H1 (cell line): ENCODE measurements at regions not wholly inside any gene's neighbourhood (a gene's known extent, or its start where the extent isn't known, plus 50 kb on each side); places are given as distances from the start of the nearest gene placed in this dataset.

Source experiments
- CTCF ChIA-PET: fragments of 300-600 bp; sonication (Branson Sonifier 250); formaldehyde crosslinking; loops from one replicate; lab custom pipeline; 2021; ENCODE audit not compliant: partially characterized antibody; lab: Charles Lee
- POLR2A ChIA-PET: fragments of 300-600 bp; sonication (Branson Sonifier 250); formaldehyde crosslinking; loops from one replicate; lab custom pipeline; 2021; ENCODE audit warnings: inconsistent platforms; ENCODE audit not compliant: partially characterized antibody; lab: Charles Lee
- DNase-seq, 2 experiments: peaks; one replicate each; pipeline versions ENCODE4 v3.0.0 to v3.0.0-alpha.2; 2010 to 2022; ENCODE audit warnings: low spot score in 2 of 2, low read depth in 1 of 2, mixed read lengths in 1 of 2
- FAIRE-seq: peaks from 2 replicates; lab custom pipeline; 2011; peaks lifted over from hg19 to GRCh38; lab: Jason Lieb, UNC
- H2AFZ ChIP-seq: 2 replicates; pipeline ENCODE4 v1.8.1; 2012; ENCODE audit warnings: low read length, inconsistent platforms
- H2AK5ac ChIP-seq: 2 replicates; pipeline ENCODE4 v1.6.1; 2013; ENCODE audit warnings: low read depth, low read length
- H2BK120ac ChIP-seq: replicated peaks from 2 replicates; pipeline ENCODE3; 2013; ENCODE audit warnings: low read depth, low read length, inconsistent platforms
- H2BK12ac ChIP-seq: 2 replicates; pipeline ENCODE4 v1.6.1; 2013; ENCODE audit warnings: low read depth, low read length
- H2BK15ac ChIP-seq: 2 replicates; pipeline ENCODE4 v1.6.1; 2013; ENCODE audit warnings: low read length
- H2BK20ac ChIP-seq: 2 replicates; pipeline ENCODE4 v1.6.1; 2013; ENCODE audit warnings: low read length
- H2BK5ac ChIP-seq: 2 replicates; pipeline ENCODE4 v1.6.1; 2013; ENCODE audit warnings: low read depth, low read length
- H3K14ac ChIP-seq: 2 replicates; pipeline ENCODE4 v1.6.1; 2013; ENCODE audit warnings: inconsistent platforms; ENCODE audit not compliant: insufficient read length
- H3K18ac ChIP-seq: 2 replicates; pipeline ENCODE4 v1.6.1; 2013; ENCODE audit warnings: low read length; ENCODE audit errors: extremely low read depth
- H3K23ac ChIP-seq: 2 replicates; pipeline ENCODE4 v1.6.1; 2013; ENCODE audit warnings: inconsistent platforms; ENCODE audit not compliant: insufficient read length
- H3K23me2 ChIP-seq: 2 replicates; pipeline ENCODE4 v1.6.1; 2013; ENCODE audit warnings: low read depth, low read length
- H3K27ac ChIP-seq: 2 replicates; pipeline ENCODE4 v1.6.1; 2011; ENCODE audit warnings: low read depth, low read length, inconsistent platforms
- H3K27me3 ChIP-seq, 4 experiments: replicated peaks in 1 of 4; 1 replicate in 1 of 4; 2 replicates in 3 of 4; pipeline versions ENCODE4 v1.6.1 to v1.8.1; 2011 to 2013; ENCODE audit warnings: low read length in 3 of 4, mild to moderate bottlenecking in 3 of 4, inconsistent platforms in 2 of 4, mixed read lengths in 2 of 4, moderate library complexity in 1 of 4; ENCODE audit not compliant: control insufficient read depth in 3 of 4, insufficient read depth in 3 of 4; ENCODE audit errors: extremely low read depth in 1 of 4
- H3K36me3 ChIP-seq, 4 experiments: 2 replicates each; pipeline versions ENCODE4 v1.6.1 to v1.8.1; 2011 to 2013; ENCODE audit warnings: mild to moderate bottlenecking in 4 of 4, low read length in 3 of 4, moderate library complexity in 2 of 4, control low read depth in 1 of 4, inconsistent platforms in 1 of 4; ENCODE audit not compliant: insufficient read depth in 4 of 4, control insufficient read depth in 2 of 4
- H3K4ac ChIP-seq: replicated peaks from 2 replicates; pipeline ENCODE3; 2013; ENCODE audit warnings: low read length, low read depth, mixed read lengths, inconsistent platforms; ENCODE audit not compliant: insufficient read length
- H3K4me1 ChIP-seq, 4 experiments: replicated peaks in 1 of 4; 1 replicate in 1 of 4; 2 replicates in 3 of 4; pipeline versions ENCODE4 v1.6.1 to v1.8.1; 2011 to 2013; ENCODE audit warnings: low read length in 3 of 4, inconsistent platforms in 2 of 4, mixed read lengths in 1 of 4; ENCODE audit not compliant: insufficient read depth in 4 of 4, control insufficient read depth in 3 of 4
- H3K4me2 ChIP-seq, 2 experiments: 2 replicates each; pipeline versions ENCODE4 v1.6.1 to v1.8.1; 2011 to 2013; ENCODE audit warnings: low read depth in 2 of 2, low read length in 2 of 2, control low read depth in 1 of 2, inconsistent platforms in 1 of 2, mild to moderate bottlenecking in 1 of 2; ENCODE audit not compliant: insufficient read depth in 1 of 2
- H3K4me3 ChIP-seq, 4 experiments: fragments of 200-600, 300-600 bp in 1 of 4; sonication (generic), shearing (Covaris generic), sonication (Bioruptor Twin) in 1 of 4; 2 replicates each; pipeline versions ENCODE4 v1.5.1 to v1.8.1; 2011 to 2016; ENCODE audit warnings: low read length in 4 of 4, low read depth in 3 of 4, control low read depth in 2 of 4, inconsistent platforms in 2 of 4, mild to moderate bottlenecking in 2 of 4, mixed read lengths in 1 of 4, moderate library complexity in 1 of 4; ENCODE audit not compliant: insufficient read depth in 2 of 4; ENCODE audit errors: extremely low read depth in 1 of 4
- H3K56ac ChIP-seq: replicated peaks from 2 replicates; pipeline ENCODE3; 2013; ENCODE audit warnings: low read depth, mild to moderate bottlenecking, mixed read lengths, low read length, inconsistent platforms; ENCODE audit not compliant: insufficient read length
- H3K79me1 ChIP-seq: 2 replicates; pipeline ENCODE4 v1.6.1; 2013; ENCODE audit warnings: low read depth, low read length, control low read depth
- H3K79me2 ChIP-seq, 2 experiments: 2 replicates each; pipeline versions ENCODE4 v1.6.1 to v1.8.1; 2012 to 2013; ENCODE audit warnings: low read length in 2 of 2, mild to moderate bottlenecking in 2 of 2, inconsistent platforms in 1 of 2; ENCODE audit not compliant: insufficient read depth in 2 of 2, control insufficient read depth in 1 of 2
- H3K9ac ChIP-seq, 4 experiments: replicated peaks in 1 of 4; 1 replicate in 1 of 4; 2 replicates in 3 of 4; pipeline versions ENCODE4 v1.6.1 to v1.8.1; 2011 to 2013; ENCODE audit warnings: low read depth in 3 of 4, low read length in 3 of 4, control low read depth in 2 of 4, mild to moderate bottlenecking in 2 of 4, moderate library complexity in 2 of 4, inconsistent platforms in 1 of 4; ENCODE audit errors: extremely low read depth in 1 of 4
- H3K9me3 ChIP-seq, 2 experiments: 2 replicates each; pipeline versions ENCODE4 v1.6.1 to v1.8.1; 2012 to 2013; ENCODE audit warnings: mild to moderate bottlenecking in 2 of 2, moderate library complexity in 2 of 2, control low read depth in 1 of 2, inconsistent platforms in 1 of 2, low read depth in 1 of 2, low read length in 1 of 2, mixed read lengths in 1 of 2; ENCODE audit not compliant: insufficient read depth in 2 of 2
- H4K20me1 ChIP-seq, 2 experiments: replicated peaks in 1 of 2; 2 replicates each; pipeline versions ENCODE3 to v1.8.1; 2011 to 2013; ENCODE audit warnings: inconsistent platforms in 2 of 2, low read length in 2 of 2, mild to moderate bottlenecking in 1 of 2; ENCODE audit not compliant: insufficient read depth in 2 of 2, control insufficient read depth in 1 of 2
- H4K5ac ChIP-seq: 2 replicates; pipeline ENCODE4 v1.6.1; 2013; ENCODE audit warnings: low read length, low read depth, mixed read lengths, inconsistent platforms; ENCODE audit not compliant: insufficient read length
- H4K8ac ChIP-seq: 2 replicates; pipeline ENCODE4 v1.8.0; 2013; ENCODE audit warnings: mild to moderate bottlenecking, moderate library complexity, low read length, inconsistent platforms; ENCODE audit not compliant: insufficient read depth; ENCODE audit errors: extremely low read depth
- H4K91ac ChIP-seq: replicated peaks from 2 replicates; pipeline ENCODE3; 2013; ENCODE audit warnings: low read length, mixed read lengths, inconsistent platforms; ENCODE audit not compliant: insufficient read length
- CTBP2 ChIP-seq: IDR thresholded peaks from 2 replicates; pipeline ENCODE4 v1.7.0; 2011; ENCODE audit warnings: borderline replicate concordance, mild to moderate bottlenecking, moderate library complexity, mixed read lengths, low read length; ENCODE audit not compliant: insufficient read depth, insufficient read length
- JUND ChIP-seq: IDR thresholded peaks from 2 replicates; pipeline ENCODE4 v1.6.1; 2011; ENCODE audit warnings: mild to moderate bottlenecking, improper control_type of control experiment, low read length
- RAD21 ChIP-seq, 2 experiments: IDR thresholded peaks in 1 of 2; conservative IDR thresholded peaks in 1 of 2; 2 replicates each; pipeline ENCODE4 v1.6.1; 2011; ENCODE audit warnings: low read depth in 2 of 2, low read length in 2 of 2, improper control_type of control experiment in 1 of 2, inconsistent platforms in 1 of 2, mild to moderate bottlenecking in 1 of 2, moderate library complexity in 1 of 2
- WGBS, 2 experiments: shearing (Covaris generic) in 1 of 2; methylation state at CpG; one replicate each; pipeline versions ENCODE4 v1.1.6 to v1.1.7; 2013 to 2015; ENCODE audit warnings: low lambda C conversion rate in 2 of 2, mixed read lengths in 2 of 2, inconsistent platforms in 1 of 2, low coverage in 1 of 2, missing lambda C conversion rate in 1 of 2; ENCODE audit not compliant: insufficient replicate concordance in 2 of 2, insufficient coverage in 1 of 2, insufficient read length in 1 of 2; ENCODE audit errors: extremely low coverage in 1 of 2, missing lambda C conversion rate in 1 of 2; 5-methylcytosine and 5-hydroxymethylcytosine counted together

- Histone ChIP-seq H3K36me3 (no peaks in the 10 kb centered on the region), H3K4ac (no peak overlapping the region), H3K23ac (no peak overlapping the region), H3K27ac (no peak overlapping the region), H3K27me3 (no peaks in the 10 kb centered on the region; a peak in 1 of 7 replicates), H2BK120ac (no peak overlapping the region), H3K56ac (no peak overlapping the region), H2BK15ac (peak overlapping the region; percentile 95; the same call in 1 of the 2 replicates), H3K4me2 (peak overlapping the region; percentile 97 to 98), H2BK5ac (peak overlapping the region; percentile 84; the same call in 1 of the 2 replicates), H3K4me3 (peak overlapping the region; percentile 35 to 61 (median 49)), H3K79me1 (no peaks in the 10 kb centered on the region; the same call in 1 of the 2 replicates), H3K9ac (no peak overlapping the region), H4K8ac (peak overlapping the region; percentile 15; the same call in 1 of the 2 replicates), H2AFZ (0 out of 2 replicates have a peak overlapping the region, but pooled peaks have one; percentile 72), H4K5ac (no peak overlapping the region), H3K9me3 (no peaks in the 10 kb centered on the region), H2BK12ac (peak overlapping the region; percentile 55; the same call in 1 of the 2 replicates), H2BK20ac (no peak overlapping the region), H3K79me2 (no peaks in the 10 kb centered on the region), H3K4me1 (peaks cover 0 to 29% (median 15%) of the 10 kb centered on the region in 4 experiments; a peak in 5 of 7 replicates), H4K91ac (peak overlapping the region; percentile 92), H4K20me1 (no peaks in the 10 kb centered on the region), H2AK5ac (no peak overlapping the region; the same call in 1 of the 2 replicates), H3K23me2 (peaks cover 7% of the 10 kb centered on the region; the same call in 1 of the 2 replicates), H3K18ac (peak overlapping the region; percentile 78), H3K14ac (no peak overlapping the region)
- peak in 1 of 2 experiments; percentile 74 for DNase-seq
- ChIA-PET POLR2A (interaction anchor here (1.0 to 1.1 kb wide), 2 partner anchors 19 to 51 kb away, joined by 3 read pairs; no protein-coding TSS in a partner anchor), CTCF (interaction anchor here (0.8 to 2.0 kb wide), 4 partner anchors 10 to 168 kb away, joined by 3 to 7 read pairs (median 5); no protein-coding TSS in a partner anchor)
- TF ChIP-seq RAD21 (IDR thresholded peaks at IDR 0.05 in 1 of 2, conservative IDR thresholded peaks at IDR 0.05 in 1 of 2; ENCODE audit: low read depth in 2 of 2, low read length in 2 of 2), result no peak
- peak; percentile 28 for TF ChIP-seq CTBP2
- no peak for TF ChIP-seq JUND
- 45% methylated on average over 18 of the region's 21 CpGs; no CpG with 5 or more reads in 1 of the 2 experiments for WGBS, 2 experiments
- no peak for FAIRE-seq
These were observed 146.2 kb downstream of the ENGASE start for GRCh38 chr17:79220713-79221291.
